Peyer's patch (tissue), 4 donors: ENCODE measurements at regions not wholly inside any gene's neighbourhood (a gene's known extent, or its start where the extent isn't known, plus 50 kb on each side); places are given as distances from the start of the nearest gene placed in this dataset.
"Not testable (repeated sequence)": the region's sequence is repeated elsewhere in the genome, so short reads cannot be mapped to it uniquely, and the experiment has no call there.

Experiments used
- DNase-seq, 3 donors: peaks; one replicate each; pipeline ENCODE4 v3.0.0-alpha.2; 2017 to 2019
- H3K27ac ChIP-seq, 4 donors: fragments of 200-600 bp; sonication (generic); one replicate each; pipeline ENCODE4 v1.5.1; 2016 to 2019
- H3K27me3 ChIP-seq, 2 donors: fragments of 200-600 bp; sonication (generic); one replicate each; pipeline ENCODE4 v1.5.1; 2019
- H3K36me3 ChIP-seq, 3 donors: fragments of 200-600 bp; sonication (generic); one replicate each; pipeline ENCODE4 v1.5.1; 2016 to 2019
- H3K4me1 ChIP-seq, 4 donors: fragments of 200-600 bp; sonication (generic); one replicate each; pipeline ENCODE4 v1.5.1; 2016 to 2019
- H3K4me3 ChIP-seq, 4 donors: fragments of 200-600 bp; sonication (generic); 1 replicate in 3 of 4; 2 replicates in 1 of 4; pipeline ENCODE4 v1.5.1; 2016 to 2019; ENCODE audit warnings: mild to moderate bottlenecking in 1 of 4
- H3K9me3 ChIP-seq, 4 donors: fragments of 200-600 bp; sonication (generic); one replicate each; pipeline ENCODE4 v1.5.1; 2016 to 2019; ENCODE audit warnings: mild to moderate bottlenecking in 1 of 4
- POLR2A ChIP-seq, 2 donors: fragments of 450-650 bp; IDR thresholded peaks; one replicate each; pipeline ENCODE4 v1.5.1; 2017; ENCODE audit warnings: antibody characterized with exemption in 2 of 2, mild to moderate bottlenecking in 2 of 2, moderate library complexity in 2 of 2
- TF ChIP-seq, protein P1 (sequence below), 6 experiments: fragments of 450-650 bp in 4 of 6; fragments of 200-600 bp in 2 of 6; sonication (generic) in 1 of 6; IDR thresholded peaks; one replicate each; pipeline ENCODE4 v1.5.1; 2017 to 2019; ENCODE audit warnings: antibody characterized with exemption in 6 of 6, mild to moderate bottlenecking in 3 of 6, moderate library complexity in 1 of 6

DNA sequence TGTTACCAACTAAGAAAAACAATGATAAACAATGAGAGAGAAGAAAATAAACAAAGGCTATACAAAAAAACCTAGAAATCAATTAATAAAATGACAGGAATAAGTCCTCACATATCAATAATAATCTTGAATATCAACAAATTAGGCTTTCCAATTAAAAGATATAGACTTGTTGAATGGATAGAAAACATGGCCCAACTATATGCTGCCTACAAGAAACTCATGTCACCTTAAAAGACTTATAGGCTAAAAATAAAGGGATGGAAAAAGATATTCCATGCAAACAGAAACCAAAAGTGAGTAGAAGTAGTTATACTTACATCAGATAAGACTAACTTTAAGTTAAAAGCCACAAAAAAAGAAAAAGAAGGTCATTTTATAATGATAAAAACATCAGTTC, 183.9 kb downstream of the MYRFL start:
- TF ChIP-seq, protein P1, sequence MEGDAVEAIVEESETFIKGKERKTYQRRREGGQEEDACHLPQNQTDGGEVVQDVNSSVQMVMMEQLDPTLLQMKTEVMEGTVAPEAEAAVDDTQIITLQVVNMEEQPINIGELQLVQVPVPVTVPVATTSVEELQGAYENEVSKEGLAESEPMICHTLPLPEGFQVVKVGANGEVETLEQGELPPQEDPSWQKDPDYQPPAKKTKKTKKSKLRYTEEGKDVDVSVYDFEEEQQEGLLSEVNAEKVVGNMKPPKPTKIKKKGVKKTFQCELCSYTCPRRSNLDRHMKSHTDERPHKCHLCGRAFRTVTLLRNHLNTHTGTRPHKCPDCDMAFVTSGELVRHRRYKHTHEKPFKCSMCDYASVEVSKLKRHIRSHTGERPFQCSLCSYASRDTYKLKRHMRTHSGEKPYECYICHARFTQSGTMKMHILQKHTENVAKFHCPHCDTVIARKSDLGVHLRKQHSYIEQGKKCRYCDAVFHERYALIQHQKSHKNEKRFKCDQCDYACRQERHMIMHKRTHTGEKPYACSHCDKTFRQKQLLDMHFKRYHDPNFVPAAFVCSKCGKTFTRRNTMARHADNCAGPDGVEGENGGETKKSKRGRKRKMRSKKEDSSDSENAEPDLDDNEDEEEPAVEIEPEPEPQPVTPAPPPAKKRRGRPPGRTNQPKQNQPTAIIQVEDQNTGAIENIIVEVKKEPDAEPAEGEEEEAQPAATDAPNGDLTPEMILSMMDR (IDR thresholded peaks at IDR 0.05): no peak
- no peak for TF ChIP-seq POLR2A (IDR thresholded peaks at IDR 0.05)
- Histone ChIP-seq H3K27me3 (no peaks in the 10 kb centered on the region), H3K9me3 (peaks cover 0 to 14% (median 0%) of the 10 kb centered on the region in 4 donors), H3K4me3 (no peak overlapping the region), H3K36me3 (no peaks in the 10 kb centered on the region), H3K4me1 (no peaks in the 10 kb centered on the region), H3K27ac (no peak overlapping the region)
- no peak for DNase-seq

DNA sequence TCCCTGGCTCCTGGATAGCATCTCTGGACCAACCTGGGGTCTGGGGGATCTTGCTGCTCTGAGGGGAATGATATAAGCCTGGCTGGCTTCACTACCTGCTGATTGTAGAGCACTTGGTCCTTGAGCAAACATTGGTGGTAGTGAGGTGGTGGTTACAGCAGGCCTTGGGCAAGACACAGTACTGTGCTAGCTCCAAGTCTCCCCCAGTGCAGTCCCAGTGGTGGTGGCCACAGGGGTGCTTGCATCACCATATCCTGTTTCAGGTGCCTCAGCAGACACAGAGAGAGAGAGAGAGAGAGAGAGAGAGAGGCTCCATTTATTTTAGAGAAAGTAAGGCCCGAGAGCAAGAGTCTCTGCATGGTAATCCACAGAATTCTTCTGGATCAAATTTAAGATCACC, 186.3 kb downstream of the MYRFL start:
- H3K9me3 ChIP-seq: peaks cover 0 to 14% (median 0%) of the 10 kb centered on the region in 4 donors
- no peaks in the 10 kb centered on the region for H3K36me3 ChIP-seq
- H3K4me3 ChIP-seq: no peak overlapping the region
- TF ChIP-seq, protein P1 (IDR thresholded peaks at IDR 0.05): no peak
- no peak for TF ChIP-seq POLR2A (IDR thresholded peaks at IDR 0.05)
- no peaks in the 10 kb centered on the region for H3K27me3 ChIP-seq
- H3K4me1 ChIP-seq: no peaks in the 10 kb centered on the region
- DNase-seq: no peak
- H3K27ac ChIP-seq: no peak overlapping the region

DNA sequence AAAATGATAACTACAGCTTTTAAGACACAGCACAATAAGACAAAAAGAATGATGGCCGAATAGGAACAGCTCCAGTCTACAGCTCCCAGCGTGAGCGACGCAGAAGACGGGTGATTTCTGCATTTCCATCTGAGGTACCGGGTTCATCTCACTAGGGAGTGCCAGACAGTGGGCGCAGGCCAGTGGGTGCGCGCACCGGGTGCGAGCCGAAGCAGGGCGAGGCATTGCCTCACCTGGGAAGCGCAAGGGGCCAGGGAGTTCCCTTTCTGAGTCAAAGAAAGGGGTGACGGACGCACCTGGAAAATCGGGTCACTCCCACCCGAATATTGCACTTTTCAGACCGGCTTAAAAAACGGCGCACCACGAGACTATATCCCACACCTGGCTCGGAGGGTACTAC, 188.0 kb downstream of the MYRFL start:
- H3K27me3 ChIP-seq, H3K4me1 ChIP-seq, DNase-seq, H3K27ac ChIP-seq, H3K36me3 ChIP-seq: not testable (repeated sequence)
- peak overlapping the region in 2 of 4 donors; percentile 32 to 40 for H3K4me3 ChIP-seq
- H3K9me3 ChIP-seq: peaks cover 0 to 11% (median 0%) of the 10 kb centered on the region in 4 donors

DNA sequence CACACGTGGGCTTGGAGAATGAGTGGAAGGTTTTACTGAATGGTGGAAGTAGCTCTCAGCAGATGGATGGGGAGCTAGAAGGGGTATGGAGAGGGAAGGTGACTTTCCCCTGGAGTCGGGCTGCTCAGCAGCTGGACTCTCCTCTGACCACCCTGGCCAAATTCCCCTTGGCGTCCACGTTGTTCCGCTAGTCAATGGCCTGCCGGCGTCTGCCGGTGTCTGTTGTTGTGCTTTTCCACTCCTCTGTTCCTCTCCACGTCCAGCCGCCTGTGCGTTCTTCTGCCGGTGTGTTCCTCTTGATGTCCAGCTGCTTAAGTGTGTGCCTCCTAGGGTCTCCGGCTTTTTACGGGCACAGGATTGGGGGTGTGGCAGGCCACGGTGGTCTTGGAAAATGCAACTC, 203.5 kb downstream of the MYRFL start:
- Histone ChIP-seq H3K9me3 (no peaks in the 10 kb centered on the region), H3K36me3 (no peaks in the 10 kb centered on the region), H3K27ac (no peak overlapping the region), H3K4me1 (no peaks in the 10 kb centered on the region), H3K4me3 (no peak overlapping the region), H3K27me3 (no peaks in the 10 kb centered on the region)
- DNase-seq: no peak
- TF ChIP-seq POLR2A (IDR thresholded peaks at IDR 0.05): no peak
- TF ChIP-seq, protein P1 (IDR thresholded peaks at IDR 0.05): no peak

DNA sequence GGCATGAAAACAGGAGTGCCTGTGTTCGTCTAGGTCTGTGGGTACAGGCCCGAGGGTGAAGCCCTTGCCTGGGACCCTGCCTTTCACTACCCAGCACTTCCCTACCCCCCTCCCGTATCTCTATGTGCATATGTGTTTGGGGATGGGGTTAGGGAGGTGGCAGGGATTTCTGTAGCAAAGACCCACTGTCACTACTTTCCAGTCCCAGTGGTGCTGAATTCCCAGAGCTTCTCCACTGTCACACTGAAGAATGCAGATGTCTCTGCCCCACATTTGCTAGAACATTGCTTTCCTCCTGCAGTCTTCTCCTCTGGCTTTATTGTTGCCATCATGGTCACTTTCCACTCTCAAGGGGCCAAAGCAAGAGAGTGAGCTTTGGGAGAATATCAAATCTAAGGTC, 203.9 kb downstream of the MYRFL start:
- TF ChIP-seq, protein P1 (IDR thresholded peaks at IDR 0.05): no peak
- no peak for TF ChIP-seq POLR2A (IDR thresholded peaks at IDR 0.05)
- no peak overlapping the region for H3K4me3 ChIP-seq
- DNase-seq: no peak
- H3K27me3 ChIP-seq: no peaks in the 10 kb centered on the region
- no peaks in the 10 kb centered on the region for H3K4me1 ChIP-seq
- H3K36me3 ChIP-seq: no peaks in the 10 kb centered on the region
- H3K27ac ChIP-seq: no peak overlapping the region
- H3K9me3 ChIP-seq: no peaks in the 10 kb centered on the region

DNA sequence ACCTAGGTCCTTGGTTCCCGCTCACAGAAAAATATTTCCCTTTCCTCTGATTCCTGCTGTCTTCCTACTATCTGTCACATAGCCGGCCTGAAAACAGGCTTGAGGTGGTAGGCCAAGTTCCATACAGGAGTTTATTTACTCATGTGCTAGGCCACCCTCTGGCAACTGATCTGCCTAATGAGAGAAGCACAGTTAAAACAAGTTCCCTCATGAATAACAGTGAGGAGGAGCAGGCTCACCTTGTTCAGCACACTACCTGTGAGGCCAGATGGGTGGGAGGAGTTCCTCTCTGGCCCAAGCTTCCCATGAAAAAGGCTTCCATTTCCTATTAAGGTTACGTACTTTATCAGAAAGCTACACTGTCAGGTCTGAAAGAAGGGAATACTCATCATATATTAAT, 206.0 kb downstream of the MYRFL start:
- Histone ChIP-seq H3K4me3 (no peak overlapping the region), H3K27me3 (no peaks in the 10 kb centered on the region), H3K27ac (no peak overlapping the region), H3K36me3 (no peaks in the 10 kb centered on the region), H3K9me3 (no peaks in the 10 kb centered on the region), H3K4me1 (no peaks in the 10 kb centered on the region)
- TF ChIP-seq, protein P1 (IDR thresholded peaks at IDR 0.05): no peak
- TF ChIP-seq POLR2A (IDR thresholded peaks at IDR 0.05): no peak
- no peak for DNase-seq
